Mucosa of gallbladder (tissue), 1 donor: ENCODE measurements at regions not wholly inside any gene's neighbourhood (a gene's known extent, or its start where the extent isn't known, plus 50 kb on each side); places are given as distances from the start of the nearest gene placed in this dataset.

ENCODE experiments used
- DNase-seq: peaks from one replicate; pipeline ENCODE4 v3.0.0-alpha.2; 2020; ENCODE audit warnings: low spot score
- donor health status: DM: no; HTN: no; CAD: no.

DNA sequence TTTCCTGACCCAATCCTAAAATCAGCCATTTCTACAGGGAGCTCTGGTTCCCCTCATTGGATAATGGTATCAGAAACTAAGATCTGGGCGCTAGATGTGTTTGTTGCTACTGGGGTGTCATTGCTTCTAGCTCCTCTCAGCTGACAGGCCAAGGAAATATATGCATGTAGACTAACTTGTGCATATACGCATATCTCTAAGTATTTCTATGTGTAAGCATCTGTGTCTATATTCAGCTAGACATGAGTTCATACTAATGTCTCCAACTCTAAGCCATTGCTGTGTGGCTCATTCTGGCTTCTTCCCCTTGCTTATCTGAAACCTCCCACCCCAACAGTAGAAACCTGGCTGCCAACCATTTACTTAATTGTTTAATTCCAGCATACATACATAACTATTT is 130.3 kb upstream of the MAGI3 start:
- DNase-seq = no peak

GRCh38 chr1:113265196-113265595 is 125.1 kb upstream of the MAGI3 start:
- no peak for DNase-seq

GRCh38 chr1:113266788-113267187 is 123.5 kb upstream of the MAGI3 start:
- no peak for DNase-seq

GRCh38 chr1:113269168-113269963 is 120.9 kb upstream of the MAGI3 start:
- DNase-seq = no peak

DNA sequence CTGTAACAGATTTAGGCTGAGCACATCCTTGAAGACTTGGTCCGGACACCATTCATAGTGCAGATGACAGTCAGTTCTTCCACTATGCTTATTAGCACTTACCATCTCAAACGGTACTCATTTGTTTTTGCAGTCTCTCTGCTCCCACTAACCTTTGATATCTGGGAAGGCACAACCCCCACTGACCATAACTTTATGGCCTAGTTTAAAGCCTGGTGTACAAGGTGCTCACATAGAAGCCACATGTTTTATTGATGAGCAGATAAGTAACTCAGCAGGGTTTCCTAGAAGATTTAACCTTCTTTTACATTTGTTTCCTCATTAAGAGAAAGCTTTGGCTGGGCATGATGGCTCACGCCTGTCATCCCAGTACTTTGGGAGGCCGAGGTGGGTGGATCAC is 119.3 kb upstream of the MAGI3 start:
- DNase-seq = no peak

DNA sequence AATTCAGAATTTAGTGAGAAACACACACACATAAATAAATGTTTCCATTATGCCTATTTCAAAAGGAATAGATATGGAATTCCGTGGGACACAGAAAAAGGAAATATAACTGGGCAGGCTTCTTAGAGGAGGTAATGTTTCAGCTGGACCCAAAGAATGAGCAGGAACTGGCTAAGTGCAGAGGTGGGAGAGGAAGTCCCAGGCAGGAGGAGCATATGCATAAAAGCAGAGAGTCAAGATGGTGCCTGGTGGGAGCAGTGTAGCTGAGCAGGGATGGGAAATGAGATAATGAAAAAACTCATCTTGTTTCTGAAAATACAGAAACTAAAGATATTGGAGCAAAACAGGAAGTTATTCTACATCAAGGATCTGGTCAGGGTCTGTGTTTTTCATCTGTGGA is 115.2 kb upstream of the MAGI3 start:
- DNase-seq = no peak

GRCh38 chr1:113275691-113276090 is 114.6 kb upstream of the MAGI3 start:
- no peak for DNase-seq

GRCh38 chr1:113276507-113276906 is 113.8 kb upstream of the MAGI3 start:
- DNase-seq = no peak

DNA sequence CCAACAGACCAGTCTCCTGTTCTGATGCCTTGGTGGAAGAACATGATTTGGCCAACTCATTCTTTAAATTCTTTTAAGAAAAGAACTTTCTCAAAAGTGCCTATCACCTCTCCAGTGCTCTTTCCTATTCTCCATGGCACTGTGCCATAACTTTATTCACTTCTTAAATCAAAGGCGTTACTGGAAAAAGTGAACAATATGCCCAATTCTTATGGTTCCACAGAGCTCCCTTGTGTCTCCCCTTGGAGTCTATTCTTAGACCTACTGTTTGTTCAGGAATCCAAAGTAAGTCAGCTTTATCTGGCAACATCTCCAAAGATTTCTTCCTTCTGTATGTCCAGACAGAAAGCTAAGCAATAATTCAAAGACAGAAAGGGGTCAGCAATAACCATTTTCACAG is 111.9 kb upstream of the MAGI3 start:
- no peak for DNase-seq

DNA sequence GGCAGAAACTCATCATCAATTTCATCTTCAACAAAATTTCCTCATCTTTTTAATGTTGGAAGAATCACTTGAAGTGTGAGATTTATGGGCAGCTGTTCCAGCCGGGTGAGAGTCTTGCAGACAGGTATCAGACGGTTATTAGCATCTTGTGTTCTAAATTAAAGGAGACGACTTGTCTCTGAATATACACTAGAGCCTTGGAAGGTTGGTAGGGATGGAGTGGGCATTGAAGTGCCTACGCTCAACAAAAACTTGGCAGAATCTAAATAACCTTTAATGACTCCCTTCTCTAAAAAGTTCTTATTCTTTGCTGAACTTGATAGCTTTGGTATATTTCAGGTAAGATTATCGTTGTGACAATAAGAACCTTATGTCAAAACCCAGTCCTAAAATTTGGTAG is 111.5 kb upstream of the MAGI3 start:
- no peak for DNase-seq

DNA sequence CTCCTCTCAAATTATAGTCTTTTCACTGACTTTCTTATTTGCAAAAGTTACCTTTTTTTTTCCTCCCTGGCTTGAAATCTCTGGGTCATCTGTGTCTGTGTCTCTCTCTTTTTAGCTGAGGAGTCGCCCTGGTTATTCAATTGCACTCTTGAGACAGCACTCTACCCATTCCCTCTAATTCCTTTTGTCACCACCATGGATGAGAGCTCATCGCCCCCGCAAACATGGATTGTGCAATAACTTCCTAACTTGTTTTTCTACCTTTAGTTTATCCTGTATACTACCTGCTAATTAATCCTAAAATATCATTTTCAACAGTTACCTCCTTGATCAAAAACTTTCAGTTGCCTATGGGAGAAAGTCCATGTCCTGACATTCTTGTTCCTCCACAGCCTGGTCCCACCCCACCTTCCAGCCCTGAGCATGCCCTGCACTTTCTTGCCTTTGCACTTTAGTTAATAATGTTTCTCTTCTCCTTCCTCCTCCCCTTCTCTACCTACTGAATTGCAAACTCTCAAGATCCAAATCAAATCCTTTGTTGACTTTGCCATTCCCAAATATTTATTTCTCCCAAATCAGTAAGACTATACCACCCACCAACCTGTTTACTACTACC is 110.4 kb upstream of the MAGI3 start:
- no peak for DNase-seq

- no peak for DNase-seq
Observed at GRCh38 chr1:113280581-113280980, 109.7 kb upstream of the MAGI3 start.

- DNase-seq = no peak
Observed at GRCh38 chr1:113281550-113281949, 108.8 kb upstream of the MAGI3 start.

- no peak for DNase-seq
Observed at GRCh38 chr1:113282008-113282892, 108.1 kb upstream of the MAGI3 start.

DNA sequence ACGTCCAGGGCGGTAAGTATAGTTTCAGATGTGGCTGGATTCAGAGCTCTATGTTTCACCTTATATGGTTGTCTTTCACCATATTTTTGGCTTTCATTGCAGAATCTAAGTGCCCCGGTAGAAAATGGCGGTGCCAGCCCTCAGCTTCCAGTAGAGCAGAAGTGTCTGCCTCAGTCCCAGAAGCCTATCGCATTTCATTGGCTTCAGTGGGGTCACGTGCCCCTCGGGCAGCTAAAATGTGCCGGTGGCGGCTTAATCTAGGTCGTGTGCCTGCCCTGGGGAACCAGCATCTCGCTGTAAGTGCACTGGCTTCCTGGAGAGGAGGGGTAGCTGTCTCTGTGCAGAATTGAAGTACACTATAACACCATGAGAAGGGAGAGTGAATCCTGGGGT is 107.4 kb upstream of the MAGI3 start:
- DNase-seq = no peak

GRCh38 chr1:113283914-113284313 is 106.4 kb upstream of the MAGI3 start:
- no peak for DNase-seq

GRCh38 chr1:113286156-113286555 is 104.2 kb upstream of the MAGI3 start:
- DNase-seq = no peak

GRCh38 chr1:113291777-113292602 is 98.3 kb upstream of the MAGI3 start:
- DNase-seq = peak; percentile 31

- no peak for DNase-seq
Observed at GRCh38 chr1:113292603-113293255, 97.6 kb upstream of the MAGI3 start.

DNA sequence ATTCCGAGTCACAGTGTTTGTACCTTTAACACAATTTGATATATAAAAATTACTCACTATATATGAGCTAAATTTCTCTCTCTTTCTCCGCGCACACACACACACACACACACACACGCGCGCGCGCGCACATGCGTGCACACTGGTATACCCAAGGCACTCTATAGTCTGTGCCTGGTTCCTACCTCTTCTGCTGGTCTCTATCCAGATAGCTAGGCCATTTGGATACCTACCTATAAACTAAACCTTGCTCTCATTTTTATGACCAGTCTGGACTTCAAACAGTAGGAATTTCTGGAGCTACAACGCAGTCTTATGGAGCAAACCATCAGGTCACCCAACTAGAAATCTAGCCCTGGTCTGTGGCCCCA is 97.1 kb upstream of the MAGI3 start:
- DNase-seq = no peak

GRCh38 chr1:113297749-113298148 is 92.6 kb upstream of the MAGI3 start:
- no peak for DNase-seq
